ENCODE measurements at regions not wholly inside any gene's neighbourhood (a gene's known extent, or its start where the extent isn't known, plus 50 kb on each side); places are given as distances from the start of the nearest gene placed in this dataset.

- Histone ChIP-seq H3K4me3 (no peak overlapping the region), H3K9ac (ENCODE audit: insufficient read length) (no peak overlapping the region), H3K27ac (no peak overlapping the region), H3K9me3 (ENCODE audit: low read depth, low read length) (no peaks in the 10 kb centered on the region), H3K36me3 (ENCODE audit: insufficient read depth, low read length) (no peaks in the 10 kb centered on the region)
- DNase-seq (ENCODE audit: low read depth, low spot score): no peak
- no peak for TF ChIP-seq FOXP2 (optimal IDR thresholded peaks at IDR 0.05; ENCODE audit: control extremely low read depth, extremely low read length, insufficient read depth)
- TF ChIP-seq POLR2AphosphoS5 (IDR thresholded peaks at IDR 0.05; ENCODE audit: borderline replicate concordance, low read depth, low read length): no peak
- TF ChIP-seq EZH2 (IDR thresholded peaks at IDR 0.05): no peak
Observed at GRCh38 chr13:63189712-63190111, 1774.1 kb upstream of the PCDH20 start.

- Histone ChIP-seq H3K36me3 (ENCODE audit: insufficient read depth, low read length) (no peaks in the 10 kb centered on the region), H3K9ac (ENCODE audit: insufficient read length) (no peak overlapping the region), H3K4me3 (no peak overlapping the region), H3K9me3 (ENCODE audit: low read depth, low read length) (no peaks in the 10 kb centered on the region; the same call in 1 of the 2 replicates), H3K27ac (no peak overlapping the region)
- TF ChIP-seq POLR2AphosphoS5 (IDR thresholded peaks at IDR 0.05; ENCODE audit: borderline replicate concordance, low read depth, low read length): no peak
- no peak for TF ChIP-seq FOXP2 (optimal IDR thresholded peaks at IDR 0.05; ENCODE audit: control extremely low read depth, extremely low read length, insufficient read depth)
- TF ChIP-seq EZH2 (IDR thresholded peaks at IDR 0.05): no peak
- no peak for DNase-seq (ENCODE audit: low read depth, low spot score)
Observed at GRCh38 chr13:63184693-63185092, 1769.0 kb upstream of the PCDH20 start.

- Histone ChIP-seq H3K4me3 (no peak overlapping the region), H3K36me3 (ENCODE audit: insufficient read depth, low read length) (no peaks in the 10 kb centered on the region), H3K27ac (peak overlapping the region; percentile 25), H3K9ac (ENCODE audit: insufficient read length) (no peak overlapping the region), H3K9me3 (ENCODE audit: low read depth, low read length) (no peaks in the 10 kb centered on the region)
- peak; percentile 20 for DNase-seq (ENCODE audit: low read depth, low spot score)
- TF ChIP-seq EZH2 (IDR thresholded peaks at IDR 0.05) (no peak), POLR2AphosphoS5 (IDR thresholded peaks at IDR 0.05; ENCODE audit: borderline replicate concordance, low read depth, low read length) (no peak), FOXP2 (optimal IDR thresholded peaks at IDR 0.05; ENCODE audit: control extremely low read depth, extremely low read length, insufficient read depth) (no peak)
Observed at GRCh38 chr13:63175536-63175935, 1759.9 kb upstream of the PCDH20 start.

- no peak overlapping the region for H3K27ac ChIP-seq
- TF ChIP-seq POLR2AphosphoS5 (IDR thresholded peaks at IDR 0.05; ENCODE audit: borderline replicate concordance, low read depth, low read length): no peak
- TF ChIP-seq FOXP2 (optimal IDR thresholded peaks at IDR 0.05; ENCODE audit: control extremely low read depth, extremely low read length, insufficient read depth): no peak
- no peak for TF ChIP-seq EZH2 (IDR thresholded peaks at IDR 0.05)
Observed at GRCh38 chr13:63167699-63168337, 1752.2 kb upstream of the PCDH20 start.

GRCh38 chr13:63166345-63166744, 1750.7 kb upstream of the PCDH20 start:
- Histone ChIP-seq H3K9me3 (ENCODE audit: low read depth, low read length) (no peaks in the 10 kb centered on the region), H3K9ac (ENCODE audit: insufficient read length) (no peak overlapping the region), H3K27ac (no peak overlapping the region), H3K36me3 (ENCODE audit: insufficient read depth, low read length) (no peaks in the 10 kb centered on the region), H3K4me3 (no peak overlapping the region)
- no peak for TF ChIP-seq FOXP2 (optimal IDR thresholded peaks at IDR 0.05; ENCODE audit: control extremely low read depth, extremely low read length, insufficient read depth)
- no peak for TF ChIP-seq POLR2AphosphoS5 (IDR thresholded peaks at IDR 0.05; ENCODE audit: borderline replicate concordance, low read depth, low read length)
- TF ChIP-seq EZH2 (IDR thresholded peaks at IDR 0.05): no peak
- DNase-seq (ENCODE audit: low read depth, low spot score): no peak

More at GRCh38 chr13:63167699-63168337, 1752.2 kb upstream of the PCDH20 start:
- Histone ChIP-seq H3K4me3 (no peak overlapping the region), H3K36me3 (ENCODE audit: insufficient read depth, low read length) (no peaks in the 10 kb centered on the region), H3K9me3 (ENCODE audit: low read depth, low read length) (no peaks in the 10 kb centered on the region), H3K9ac (ENCODE audit: insufficient read length) (no peak overlapping the region)
- DNase-seq (ENCODE audit: low read depth, low spot score): no peak

GRCh38 chr13:63163903-63164302, 1748.3 kb upstream of the PCDH20 start:
- no peak overlapping the region for H3K9ac ChIP-seq (ENCODE audit: insufficient read length)
- no peak for TF ChIP-seq EZH2 (IDR thresholded peaks at IDR 0.05)
- no peak for TF ChIP-seq FOXP2 (optimal IDR thresholded peaks at IDR 0.05; ENCODE audit: control extremely low read depth, extremely low read length, insufficient read depth)
- H3K27ac ChIP-seq: no peak overlapping the region

GRCh38 chr13:63161219-63161618, 1745.6 kb upstream of the PCDH20 start:
- no peak for DNase-seq (ENCODE audit: low read depth, low spot score)
- Histone ChIP-seq H3K4me3 (no peak overlapping the region), H3K27ac (no peak overlapping the region), H3K9ac (ENCODE audit: insufficient read length) (no peak overlapping the region), H3K36me3 (ENCODE audit: insufficient read depth, low read length) (no peaks in the 10 kb centered on the region), H3K9me3 (ENCODE audit: low read depth, low read length) (no peaks in the 10 kb centered on the region)
- TF ChIP-seq FOXP2 (optimal IDR thresholded peaks at IDR 0.05; ENCODE audit: control extremely low read depth, extremely low read length, insufficient read depth) (no peak), EZH2 (IDR thresholded peaks at IDR 0.05) (no peak), POLR2AphosphoS5 (IDR thresholded peaks at IDR 0.05; ENCODE audit: borderline replicate concordance, low read depth, low read length) (no peak)

More at GRCh38 chr13:63163903-63164302, 1748.3 kb upstream of the PCDH20 start:
- no peak for DNase-seq (ENCODE audit: low read depth, low spot score)
- H3K9me3 ChIP-seq (ENCODE audit: low read depth, low read length): no peaks in the 10 kb centered on the region
- H3K36me3 ChIP-seq (ENCODE audit: insufficient read depth, low read length): no peaks in the 10 kb centered on the region
- H3K4me3 ChIP-seq: no peak overlapping the region

GRCh38 chr13:63156816-63157215, 1741.2 kb upstream of the PCDH20 start:
- Histone ChIP-seq H3K36me3 (ENCODE audit: insufficient read depth, low read length) (no peaks in the 10 kb centered on the region), H3K4me3 (no peak overlapping the region), H3K9me3 (ENCODE audit: low read depth, low read length) (no peaks in the 10 kb centered on the region), H3K27ac (no peak overlapping the region), H3K9ac (ENCODE audit: insufficient read length) (no peak overlapping the region)
- no peak for DNase-seq (ENCODE audit: low read depth, low spot score)
- TF ChIP-seq FOXP2 (optimal IDR thresholded peaks at IDR 0.05; ENCODE audit: control extremely low read depth, extremely low read length, insufficient read depth): no peak
- no peak for TF ChIP-seq EZH2 (IDR thresholded peaks at IDR 0.05)
- no peak for TF ChIP-seq POLR2AphosphoS5 (IDR thresholded peaks at IDR 0.05; ENCODE audit: borderline replicate concordance, low read depth, low read length)

GRCh38 chr13:63149375-63149774, 1733.7 kb upstream of the PCDH20 start:
- DNase-seq (ENCODE audit: low read depth, low spot score): no peak
- H3K4me3 ChIP-seq: no peak overlapping the region
- TF ChIP-seq POLR2AphosphoS5 (IDR thresholded peaks at IDR 0.05; ENCODE audit: borderline replicate concordance, low read depth, low read length): no peak
- no peak for TF ChIP-seq FOXP2 (optimal IDR thresholded peaks at IDR 0.05; ENCODE audit: control extremely low read depth, extremely low read length, insufficient read depth)
- TF ChIP-seq EZH2 (IDR thresholded peaks at IDR 0.05): no peak
- H3K9me3 ChIP-seq (ENCODE audit: low read depth, low read length): no peaks in the 10 kb centered on the region
- H3K9ac ChIP-seq (ENCODE audit: insufficient read length): no peak overlapping the region
- no peak overlapping the region for H3K27ac ChIP-seq
- no peaks in the 10 kb centered on the region for H3K36me3 ChIP-seq (ENCODE audit: insufficient read depth, low read length)
